ENCODE measurements at regions not wholly inside any gene's neighbourhood (a gene's known extent, or its start where the extent isn't known, plus 50 kb on each side); places are given as distances from the start of the nearest gene placed in this dataset.

DNA sequence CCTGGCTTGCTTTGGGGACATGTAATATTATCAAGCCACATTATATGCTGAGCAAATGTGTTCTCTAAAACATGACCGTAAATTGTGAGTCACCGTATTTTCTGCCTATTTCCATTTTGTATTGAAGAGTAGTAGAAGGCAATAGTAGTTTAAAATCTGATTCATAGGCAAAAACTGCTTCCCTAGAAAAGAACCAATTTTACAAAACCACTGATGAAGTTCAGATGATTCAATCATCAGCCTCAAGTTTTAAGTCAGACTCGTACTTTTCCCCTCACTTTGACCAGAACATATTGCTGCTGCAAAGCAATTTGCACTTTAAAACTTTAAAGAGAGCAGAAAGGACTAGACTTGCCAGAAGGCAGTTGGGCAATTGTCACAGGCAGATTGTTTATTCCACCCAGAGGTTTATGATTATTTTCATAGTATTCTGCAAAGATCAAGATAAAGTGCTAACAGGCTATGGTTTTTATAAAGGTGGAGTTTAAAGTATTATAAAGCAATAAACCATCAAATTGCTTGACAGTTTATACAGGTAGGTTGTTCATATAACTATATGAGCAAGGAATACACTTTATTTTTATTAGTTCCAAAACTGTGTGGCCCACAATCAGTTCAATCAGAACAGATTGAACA lies 168.2 kb downstream of the ETV1 start:
- TF ChIP-seq CTCF (IDR thresholded peaks at IDR 0.05; ENCODE audit: control insufficient read depth, insufficient read depth, low read depth, low read length, missing control alignments) = no peak
- no peak overlapping the region for H3K4me3 ChIP-seq (ENCODE audit: control insufficient read depth, low read depth, low read length)
- peak; percentile 31 for DNase-seq (ENCODE audit: low read depth)

- DNase-seq (ENCODE audit: low read depth) = no peak
- H3K4me3 ChIP-seq (ENCODE audit: control insufficient read depth, low read depth, low read length) = no peak overlapping the region
- TF ChIP-seq CTCF (IDR thresholded peaks at IDR 0.05; ENCODE audit: control insufficient read depth, insufficient read depth, low read depth, low read length, missing control alignments) = no peak
These were observed 166.8 kb downstream of the ETV1 start for GRCh38 chr7:13822678-13823077.

GRCh38 chr7:13826752-13827151 lies 162.7 kb downstream of the ETV1 start:
- TF ChIP-seq CTCF (IDR thresholded peaks at IDR 0.05; ENCODE audit: control insufficient read depth, insufficient read depth, low read depth, low read length, missing control alignments) = no peak
- no peak overlapping the region for H3K4me3 ChIP-seq (ENCODE audit: control insufficient read depth, low read depth, low read length)
- DNase-seq (ENCODE audit: low read depth) = no peak

DNA sequence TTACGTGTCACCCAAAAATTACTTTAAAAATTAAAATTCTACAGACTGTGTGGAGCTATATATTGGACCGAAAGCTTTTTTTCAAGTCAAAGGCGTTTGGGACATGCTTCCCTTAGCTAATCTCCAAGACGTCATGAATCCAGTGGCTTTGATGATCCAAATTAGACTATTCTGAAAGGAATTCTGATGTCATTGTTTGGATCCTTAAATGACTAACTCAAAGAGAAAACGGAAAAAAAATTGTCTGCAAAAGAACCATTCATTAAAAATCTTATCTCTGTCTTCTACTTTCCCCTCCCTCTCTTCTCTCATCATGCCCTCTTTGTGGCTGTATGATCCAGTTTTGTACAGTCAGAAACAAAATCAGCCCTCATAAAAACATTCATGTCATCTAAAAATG lies 161.8 kb downstream of the ETV1 start:
- TF ChIP-seq CTCF (IDR thresholded peaks at IDR 0.05; ENCODE audit: control insufficient read depth, insufficient read depth, low read depth, low read length, missing control alignments) = no peak
- DNase-seq (ENCODE audit: low read depth) = no peak
- no peak overlapping the region for H3K4me3 ChIP-seq (ENCODE audit: control insufficient read depth, low read depth, low read length)

- no peak overlapping the region for H3K4me3 ChIP-seq (ENCODE audit: control insufficient read depth, low read depth, low read length)
- TF ChIP-seq CTCF (IDR thresholded peaks at IDR 0.05; ENCODE audit: control insufficient read depth, insufficient read depth, low read depth, low read length, missing control alignments) = no peak
- DNase-seq (ENCODE audit: low read depth) = no peak
These were observed 160.2 kb downstream of the ETV1 start for GRCh38 chr7:13829231-13829630.

- DNase-seq (ENCODE audit: low read depth) = no peak
- TF ChIP-seq CTCF (IDR thresholded peaks at IDR 0.05; ENCODE audit: control insufficient read depth, insufficient read depth, low read depth, low read length, missing control alignments) = no peak
These were observed 159.3 kb downstream of the ETV1 start for GRCh38 chr7:13829914-13830900.

More at GRCh38 chr7:13829914-13830900, 159.3 kb downstream of the ETV1 start:
- H3K4me3 ChIP-seq (ENCODE audit: control insufficient read depth, low read depth, low read length) = no peak overlapping the region

All from AG09309 (cell line).